ENCODE measurements at regions not wholly inside any gene's neighbourhood (a gene's known extent, or its start where the extent isn't known, plus 50 kb on each side); places are given as distances from the start of the nearest gene placed in this dataset.

- TF ChIP-seq ZNF580 (tag by site-specific recombination; IDR thresholded peaks at IDR 0.05) (no peak), AEBP2 (tag by site-specific recombination; IDR thresholded peaks at IDR 0.05; ENCODE audit: borderline replicate concordance) (no peak), ZBTB20 (tag by site-specific recombination; IDR thresholded peaks at IDR 0.05) (0 out of 2 replicates have a peak, but pooled peaks have one; percentile 21), ZNF513 (tag by site-specific recombination; IDR thresholded peaks at IDR 0.05) (no peak), ZNF585B (tag by site-specific recombination; IDR thresholded peaks at IDR 0.05) (no peak), ZNF521 (tag by site-specific recombination; IDR thresholded peaks at IDR 0.05) (no peak), ZNF292 (tag by site-specific recombination; IDR thresholded peaks at IDR 0.05; ENCODE audit: borderline replicate concordance, low read depth) (no peak), ZNF791 (tag by site-specific recombination; IDR thresholded peaks at IDR 0.05) (no peak), ZNF280D (tag by site-specific recombination; IDR thresholded peaks at IDR 0.05) (peak; percentile 57; the same call in 1 of the 2 replicates), ZNF426 (tag by site-specific recombination; IDR thresholded peaks at IDR 0.05) (no peak), ZNF514 (tag by site-specific recombination; IDR thresholded peaks at IDR 0.05) (no peak), ZNF518A (tag by site-specific recombination; conservative IDR thresholded peaks at IDR 0.05; ENCODE audit: low read depth) (no peak), ZNF362 (tag by site-specific recombination; IDR thresholded peaks at IDR 0.05) (no peak), GLIS1 (tag by site-specific recombination; IDR thresholded peaks at IDR 0.05) (no peak), INSM2 (tag by site-specific recombination; IDR thresholded peaks at IDR 0.05) (peak; percentile 65), ZNF600 (tag by site-specific recombination; IDR thresholded peaks at IDR 0.05) (peak; percentile 58), ZNF155 (tag by site-specific recombination; IDR thresholded peaks at IDR 0.05) (no peak), SETDB1 (IDR thresholded peaks at IDR 0.05; ENCODE audit: insufficient read length, low read length) (no peak), ZNF747 (tag by site-specific recombination; IDR thresholded peaks at IDR 0.05) (no peak), GLIS2 (tag by site-specific recombination; IDR thresholded peaks at IDR 0.05) (no peak), ZNF830 (tag by site-specific recombination; IDR thresholded peaks at IDR 0.05; ENCODE audit: low read depth) (no peak), ZSCAN4 (tag by site-specific recombination; IDR thresholded peaks at IDR 0.05) (peak; percentile 93)
Measured at GRCh38 chr3:159786489-159787177, 202.0 kb upstream of the IL12A start (continued).

All from HEK293 (cell line).